ENCODE measurements at regions not wholly inside any gene's neighbourhood (a gene's known extent, or its start where the extent isn't known, plus 50 kb on each side); places are given as distances from the start of the nearest gene placed in this dataset.

- no peaks in the 10 kb centered on the region for H3K4me1 ChIP-seq (ENCODE audit: control insufficient read depth in 1 of 2, insufficient read depth in 2 of 2, low read length in 2 of 2)
- H3K36me3 ChIP-seq (ENCODE audit: control insufficient read depth in 1 of 2, insufficient read depth in 2 of 2, low read length in 2 of 2), result no peaks in the 10 kb centered on the region
- H3K9me3 ChIP-seq (ENCODE audit: control insufficient read depth in 1 of 2, low read length in 2 of 2), result no peaks in the 10 kb centered on the region
- no peak overlapping the region for H3K9ac ChIP-seq (ENCODE audit: low read depth in 1 of 2, low read length in 2 of 2)
- H3K27ac ChIP-seq (ENCODE audit: low read depth, low read length), result no peak overlapping the region
- no peaks in the 10 kb centered on the region for H3K27me3 ChIP-seq (ENCODE audit: control insufficient read depth in 1 of 2, insufficient read depth in 2 of 2, low read length in 2 of 2)
- no peak overlapping the region for H3K4me3 ChIP-seq (ENCODE audit: low read depth in 1 of 2, low read length in 2 of 2)
Measured at GRCh38 chr1:55702064-55702463, 486.9 kb upstream of the USP24 start.

GRCh38 chr1:55700359-55701130 lies 485.4 kb upstream of the USP24 start:
- Histone ChIP-seq H3K4me3 (ENCODE audit: low read depth in 1 of 2, low read length in 2 of 2) (no peak overlapping the region), H3K27me3 (ENCODE audit: control insufficient read depth in 1 of 2, insufficient read depth in 2 of 2, low read length in 2 of 2) (no peaks in the 10 kb centered on the region), H3K9ac (ENCODE audit: low read depth in 1 of 2, low read length in 2 of 2) (no peak overlapping the region), H3K27ac (ENCODE audit: low read depth, low read length) (no peak overlapping the region), H3K36me3 (ENCODE audit: control insufficient read depth in 1 of 2, insufficient read depth in 2 of 2, low read length in 2 of 2) (no peaks in the 10 kb centered on the region), H3K4me1 (ENCODE audit: control insufficient read depth in 1 of 2, insufficient read depth in 2 of 2, low read length in 2 of 2) (no peaks in the 10 kb centered on the region), H3K9me3 (ENCODE audit: control insufficient read depth in 1 of 2, low read length in 2 of 2) (no peaks in the 10 kb centered on the region)

GRCh38 chr1:55699228-55699627 lies 484.1 kb upstream of the USP24 start:
- H3K9me3 ChIP-seq (ENCODE audit: control insufficient read depth in 1 of 2, low read length in 2 of 2), result no peaks in the 10 kb centered on the region
- H3K9ac ChIP-seq (ENCODE audit: low read depth in 1 of 2, low read length in 2 of 2), result no peak overlapping the region
- H3K27ac ChIP-seq (ENCODE audit: low read depth, low read length), result no peak overlapping the region
- H3K27me3 ChIP-seq (ENCODE audit: control insufficient read depth in 1 of 2, insufficient read depth in 2 of 2, low read length in 2 of 2), result no peaks in the 10 kb centered on the region
- H3K4me1 ChIP-seq (ENCODE audit: control insufficient read depth in 1 of 2, insufficient read depth in 2 of 2, low read length in 2 of 2), result no peaks in the 10 kb centered on the region
- H3K36me3 ChIP-seq (ENCODE audit: control insufficient read depth in 1 of 2, insufficient read depth in 2 of 2, low read length in 2 of 2), result no peaks in the 10 kb centered on the region
- no peak overlapping the region for H3K4me3 ChIP-seq (ENCODE audit: low read depth in 1 of 2, low read length in 2 of 2)

- Histone ChIP-seq H3K4me3 (ENCODE audit: low read depth in 1 of 2, low read length in 2 of 2) (no peak overlapping the region), H3K36me3 (ENCODE audit: control insufficient read depth in 1 of 2, insufficient read depth in 2 of 2, low read length in 2 of 2) (no peaks in the 10 kb centered on the region), H3K27ac (ENCODE audit: low read depth, low read length) (no peak overlapping the region), H3K27me3 (ENCODE audit: control insufficient read depth in 1 of 2, insufficient read depth in 2 of 2, low read length in 2 of 2) (no peaks in the 10 kb centered on the region), H3K9ac (ENCODE audit: low read depth in 1 of 2, low read length in 2 of 2) (no peak overlapping the region), H3K4me1 (ENCODE audit: control insufficient read depth in 1 of 2, insufficient read depth in 2 of 2, low read length in 2 of 2) (no peaks in the 10 kb centered on the region), H3K9me3 (ENCODE audit: control insufficient read depth in 1 of 2, low read length in 2 of 2) (no peaks in the 10 kb centered on the region)
Measured at GRCh38 chr1:55697997-55698535, 482.9 kb upstream of the USP24 start.

GRCh38 chr1:55696891-55697290 lies 481.7 kb upstream of the USP24 start:
- Histone ChIP-seq H3K9ac (ENCODE audit: low read depth in 1 of 2, low read length in 2 of 2) (no peak overlapping the region), H3K4me3 (ENCODE audit: low read depth in 1 of 2, low read length in 2 of 2) (no peak overlapping the region), H3K9me3 (ENCODE audit: control insufficient read depth in 1 of 2, low read length in 2 of 2) (no peaks in the 10 kb centered on the region), H3K36me3 (ENCODE audit: control insufficient read depth in 1 of 2, insufficient read depth in 2 of 2, low read length in 2 of 2) (no peaks in the 10 kb centered on the region), H3K4me1 (ENCODE audit: control insufficient read depth in 1 of 2, insufficient read depth in 2 of 2, low read length in 2 of 2) (no peaks in the 10 kb centered on the region), H3K27ac (ENCODE audit: low read depth, low read length) (no peak overlapping the region), H3K27me3 (ENCODE audit: control insufficient read depth in 1 of 2, insufficient read depth in 2 of 2, low read length in 2 of 2) (no peaks in the 10 kb centered on the region)

GRCh38 chr1:55696181-55696754 lies 481.1 kb upstream of the USP24 start:
- H3K27ac ChIP-seq (ENCODE audit: low read depth, low read length), result no peak overlapping the region

GRCh38 chr1:55695552-55695951 lies 480.4 kb upstream of the USP24 start:
- H3K27ac ChIP-seq (ENCODE audit: low read depth, low read length), result no peak overlapping the region
- no peaks in the 10 kb centered on the region for H3K4me1 ChIP-seq (ENCODE audit: control insufficient read depth in 1 of 2, insufficient read depth in 2 of 2, low read length in 2 of 2)
- no peaks in the 10 kb centered on the region for H3K27me3 ChIP-seq (ENCODE audit: control insufficient read depth in 1 of 2, insufficient read depth in 2 of 2, low read length in 2 of 2)
- H3K9ac ChIP-seq (ENCODE audit: low read depth in 1 of 2, low read length in 2 of 2), result no peak overlapping the region
- no peaks in the 10 kb centered on the region for H3K36me3 ChIP-seq (ENCODE audit: control insufficient read depth in 1 of 2, insufficient read depth in 2 of 2, low read length in 2 of 2)
- H3K4me3 ChIP-seq (ENCODE audit: low read depth in 1 of 2, low read length in 2 of 2), result no peak overlapping the region
- no peaks in the 10 kb centered on the region for H3K9me3 ChIP-seq (ENCODE audit: control insufficient read depth in 1 of 2, low read length in 2 of 2)

More at GRCh38 chr1:55696181-55696754, 481.1 kb upstream of the USP24 start:
- H3K27me3 ChIP-seq (ENCODE audit: control insufficient read depth in 1 of 2, insufficient read depth in 2 of 2, low read length in 2 of 2), result no peaks in the 10 kb centered on the region
- no peaks in the 10 kb centered on the region for H3K9me3 ChIP-seq (ENCODE audit: control insufficient read depth in 1 of 2, low read length in 2 of 2)
- no peaks in the 10 kb centered on the region for H3K36me3 ChIP-seq (ENCODE audit: control insufficient read depth in 1 of 2, insufficient read depth in 2 of 2, low read length in 2 of 2)
- no peak overlapping the region for H3K9ac ChIP-seq (ENCODE audit: low read depth in 1 of 2, low read length in 2 of 2)
- H3K4me1 ChIP-seq (ENCODE audit: control insufficient read depth in 1 of 2, insufficient read depth in 2 of 2, low read length in 2 of 2), result no peaks in the 10 kb centered on the region
- no peak overlapping the region for H3K4me3 ChIP-seq (ENCODE audit: low read depth in 1 of 2, low read length in 2 of 2)

GRCh38 chr1:55695151-55695550 lies 480.0 kb upstream of the USP24 start:
- no peak overlapping the region for H3K27ac ChIP-seq (ENCODE audit: low read depth, low read length)
- H3K4me1 ChIP-seq (ENCODE audit: control insufficient read depth in 1 of 2, insufficient read depth in 2 of 2, low read length in 2 of 2), result no peaks in the 10 kb centered on the region
- no peak overlapping the region for H3K9ac ChIP-seq (ENCODE audit: low read depth in 1 of 2, low read length in 2 of 2)
- no peaks in the 10 kb centered on the region for H3K36me3 ChIP-seq (ENCODE audit: control insufficient read depth in 1 of 2, insufficient read depth in 2 of 2, low read length in 2 of 2)
- no peak overlapping the region for H3K4me3 ChIP-seq (ENCODE audit: low read depth in 1 of 2, low read length in 2 of 2)
- no peaks in the 10 kb centered on the region for H3K9me3 ChIP-seq (ENCODE audit: control insufficient read depth in 1 of 2, low read length in 2 of 2)
- H3K27me3 ChIP-seq (ENCODE audit: control insufficient read depth in 1 of 2, insufficient read depth in 2 of 2, low read length in 2 of 2), result no peaks in the 10 kb centered on the region

- Histone ChIP-seq H3K36me3 (ENCODE audit: control insufficient read depth in 1 of 2, insufficient read depth in 2 of 2, low read length in 2 of 2) (no peaks in the 10 kb centered on the region), H3K4me3 (ENCODE audit: low read depth in 1 of 2, low read length in 2 of 2) (no peak overlapping the region), H3K9ac (ENCODE audit: low read depth in 1 of 2, low read length in 2 of 2) (no peak overlapping the region), H3K27ac (ENCODE audit: low read depth, low read length) (no peak overlapping the region), H3K4me1 (ENCODE audit: control insufficient read depth in 1 of 2, insufficient read depth in 2 of 2, low read length in 2 of 2) (no peaks in the 10 kb centered on the region), H3K9me3 (ENCODE audit: control insufficient read depth in 1 of 2, low read length in 2 of 2) (no peaks in the 10 kb centered on the region), H3K27me3 (ENCODE audit: control insufficient read depth in 1 of 2, insufficient read depth in 2 of 2, low read length in 2 of 2) (no peaks in the 10 kb centered on the region)
Measured at GRCh38 chr1:55694310-55694801, 479.2 kb upstream of the USP24 start.

GRCh38 chr1:55692726-55693125 lies 477.6 kb upstream of the USP24 start:
- Histone ChIP-seq H3K27ac (ENCODE audit: low read depth, low read length) (no peak overlapping the region), H3K9me3 (ENCODE audit: control insufficient read depth in 1 of 2, low read length in 2 of 2) (no peaks in the 10 kb centered on the region), H3K4me1 (ENCODE audit: control insufficient read depth in 1 of 2, insufficient read depth in 2 of 2, low read length in 2 of 2) (no peaks in the 10 kb centered on the region)

More at GRCh38 chr1:55692726-55693125, 477.6 kb upstream of the USP24 start:
- no peaks in the 10 kb centered on the region for H3K36me3 ChIP-seq (ENCODE audit: control insufficient read depth in 1 of 2, insufficient read depth in 2 of 2, low read length in 2 of 2)
- H3K27me3 ChIP-seq (ENCODE audit: control insufficient read depth in 1 of 2, insufficient read depth in 2 of 2, low read length in 2 of 2), result no peaks in the 10 kb centered on the region
- H3K9ac ChIP-seq (ENCODE audit: low read depth in 1 of 2, low read length in 2 of 2), result no peak overlapping the region
- H3K4me3 ChIP-seq (ENCODE audit: low read depth in 1 of 2, low read length in 2 of 2), result no peak overlapping the region
